Loucy (cell line): ENCODE measurements at regions not wholly inside any gene's neighbourhood (a gene's known extent, or its start where the extent isn't known, plus 50 kb on each side); places are given as distances from the start of the nearest gene placed in this dataset.

Source experiments
- EZH2phosphoT487 ChIP-seq: fragments of 200-600 bp; IDR thresholded peaks from 2 replicates; pipeline ENCODE4 v1.6.1; 2018; ENCODE audit warnings: antibody characterized with exemption, mild to moderate bottlenecking, moderate library complexity, borderline replicate concordance
- TF ChIP-seq, protein P1 (sequence below): fragments of 200-600 bp; sonication (generic); conservative IDR thresholded peaks from 2 replicates; pipeline ENCODE4 v1.5.1; 2014; ENCODE audit warnings: mild to moderate bottlenecking, antibody characterized with exemption, low read length

DNA sequence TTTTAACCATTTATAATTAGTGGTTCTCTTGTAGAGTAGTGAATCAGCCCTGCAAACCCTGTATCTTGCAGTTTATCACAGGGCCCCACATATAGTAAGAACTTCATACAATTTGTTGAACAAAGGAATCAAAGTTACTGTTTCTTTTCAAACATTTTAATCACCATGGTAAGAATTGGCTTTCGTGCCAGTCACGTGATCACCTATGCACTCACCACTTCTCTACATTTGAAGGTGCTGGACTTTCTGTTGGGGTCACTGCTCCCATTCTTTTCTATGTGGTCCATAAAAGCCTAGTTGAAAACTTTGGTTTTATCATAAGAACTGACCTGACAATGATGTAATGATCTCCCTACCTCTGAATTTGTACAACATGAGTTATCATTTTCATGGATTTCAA, 426.4 kb upstream of the CPEB2 start:
- TF ChIP-seq, protein P1, sequence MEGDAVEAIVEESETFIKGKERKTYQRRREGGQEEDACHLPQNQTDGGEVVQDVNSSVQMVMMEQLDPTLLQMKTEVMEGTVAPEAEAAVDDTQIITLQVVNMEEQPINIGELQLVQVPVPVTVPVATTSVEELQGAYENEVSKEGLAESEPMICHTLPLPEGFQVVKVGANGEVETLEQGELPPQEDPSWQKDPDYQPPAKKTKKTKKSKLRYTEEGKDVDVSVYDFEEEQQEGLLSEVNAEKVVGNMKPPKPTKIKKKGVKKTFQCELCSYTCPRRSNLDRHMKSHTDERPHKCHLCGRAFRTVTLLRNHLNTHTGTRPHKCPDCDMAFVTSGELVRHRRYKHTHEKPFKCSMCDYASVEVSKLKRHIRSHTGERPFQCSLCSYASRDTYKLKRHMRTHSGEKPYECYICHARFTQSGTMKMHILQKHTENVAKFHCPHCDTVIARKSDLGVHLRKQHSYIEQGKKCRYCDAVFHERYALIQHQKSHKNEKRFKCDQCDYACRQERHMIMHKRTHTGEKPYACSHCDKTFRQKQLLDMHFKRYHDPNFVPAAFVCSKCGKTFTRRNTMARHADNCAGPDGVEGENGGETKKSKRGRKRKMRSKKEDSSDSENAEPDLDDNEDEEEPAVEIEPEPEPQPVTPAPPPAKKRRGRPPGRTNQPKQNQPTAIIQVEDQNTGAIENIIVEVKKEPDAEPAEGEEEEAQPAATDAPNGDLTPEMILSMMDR = no peak
- no peak for TF ChIP-seq EZH2phosphoT487
